ENCODE measurements at regions not wholly inside any gene's neighbourhood (a gene's known extent, or its start where the extent isn't known, plus 50 kb on each side); places are given as distances from the start of the nearest gene placed in this dataset.
"Not testable (repeated sequence)": the region's sequence is repeated elsewhere in the genome, so short reads cannot be mapped to it uniquely, and the experiment has no call there.

- no peak for DNase-seq (ENCODE audit: low spot score)
Measured at GRCh38 chr6:112935402-112936078, 588.4 kb downstream of the RFPL4B start.

DNA sequence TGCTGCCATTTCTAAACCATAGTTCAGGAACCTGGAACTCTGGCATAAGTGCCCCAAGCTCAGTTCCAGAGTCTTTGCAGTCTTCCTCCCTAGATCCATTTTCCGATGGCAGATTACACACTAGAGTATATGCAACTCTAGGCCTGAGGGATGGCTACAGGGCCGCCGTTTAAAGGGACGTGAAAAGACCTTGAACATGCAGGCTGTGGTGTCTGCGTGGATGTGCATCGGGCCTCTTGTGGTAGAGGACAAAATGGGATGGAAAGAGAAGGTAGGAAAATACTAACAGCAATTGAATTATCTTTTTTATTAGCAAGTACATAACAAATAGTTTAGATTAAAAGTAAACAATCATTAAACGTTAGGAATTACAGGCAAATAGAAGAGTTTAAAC, 588.9 kb downstream of the RFPL4B start:
- no peak for DNase-seq (ENCODE audit: low spot score)

DNA sequence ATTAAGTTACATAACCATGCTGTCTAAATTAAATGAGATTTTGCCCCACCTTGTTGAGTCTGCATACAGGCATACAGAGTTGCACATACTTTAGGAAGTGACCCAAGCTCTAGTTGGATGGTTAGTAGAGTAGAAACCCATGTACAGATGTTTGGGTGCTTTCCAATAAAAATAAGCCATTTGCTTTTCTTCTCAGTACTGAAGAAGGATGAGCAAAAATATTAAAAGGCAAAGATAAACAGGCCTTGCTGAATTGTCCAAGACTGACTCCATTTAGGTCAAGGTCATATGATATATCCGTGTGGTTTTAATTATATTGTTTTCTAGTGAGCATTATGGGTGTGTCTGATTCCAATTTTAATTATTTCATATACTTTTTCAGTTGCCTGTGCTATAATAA, 589.4 kb downstream of the RFPL4B start:
- no peak for DNase-seq (ENCODE audit: low spot score)

- DNase-seq (ENCODE audit: low spot score): not testable (repeated sequence)
Measured at GRCh38 chr6:112937690-112938089, 590.6 kb downstream of the RFPL4B start.

- DNase-seq (ENCODE audit: low spot score): no peak
Measured at GRCh38 chr6:112938650-112939049, 591.5 kb downstream of the RFPL4B start.

GRCh38 chr6:112939563-112939962, 592.4 kb downstream of the RFPL4B start:
- no peak for DNase-seq (ENCODE audit: low spot score)

- DNase-seq (ENCODE audit: low spot score): no peak
Measured at GRCh38 chr6:112941613-112942012, 594.5 kb downstream of the RFPL4B start.

DNA sequence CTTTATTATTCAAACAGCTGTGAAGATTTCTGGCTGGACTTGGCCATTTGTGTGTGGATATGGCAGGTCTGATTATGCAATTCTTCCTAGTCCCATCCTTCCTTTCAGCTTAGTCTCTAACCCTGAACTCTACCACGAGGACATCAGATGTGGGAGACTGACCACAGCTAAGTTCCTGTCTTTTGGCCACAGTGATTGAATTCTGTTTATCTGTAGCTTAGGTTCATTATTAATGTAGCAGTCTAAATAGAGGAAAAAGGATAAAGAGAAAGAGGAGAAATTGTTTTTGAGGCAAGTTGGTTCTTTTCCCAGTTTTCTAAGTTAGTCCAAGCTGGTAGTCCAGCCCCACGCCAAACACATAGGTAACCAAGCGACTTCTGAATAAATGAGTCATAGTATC, 598.9 kb downstream of the RFPL4B start:
- DNase-seq (ENCODE audit: low spot score): no peak

GRCh38 chr6:112947507-112947906, 600.4 kb downstream of the RFPL4B start:
- no peak for DNase-seq (ENCODE audit: low spot score)

- no peak for DNase-seq (ENCODE audit: low spot score)
Measured at GRCh38 chr6:112951829-112952228, 604.7 kb downstream of the RFPL4B start.

- DNase-seq (ENCODE audit: low spot score): not testable (repeated sequence)
Measured at GRCh38 chr6:112955743-112956142, 608.6 kb downstream of the RFPL4B start.

DNA sequence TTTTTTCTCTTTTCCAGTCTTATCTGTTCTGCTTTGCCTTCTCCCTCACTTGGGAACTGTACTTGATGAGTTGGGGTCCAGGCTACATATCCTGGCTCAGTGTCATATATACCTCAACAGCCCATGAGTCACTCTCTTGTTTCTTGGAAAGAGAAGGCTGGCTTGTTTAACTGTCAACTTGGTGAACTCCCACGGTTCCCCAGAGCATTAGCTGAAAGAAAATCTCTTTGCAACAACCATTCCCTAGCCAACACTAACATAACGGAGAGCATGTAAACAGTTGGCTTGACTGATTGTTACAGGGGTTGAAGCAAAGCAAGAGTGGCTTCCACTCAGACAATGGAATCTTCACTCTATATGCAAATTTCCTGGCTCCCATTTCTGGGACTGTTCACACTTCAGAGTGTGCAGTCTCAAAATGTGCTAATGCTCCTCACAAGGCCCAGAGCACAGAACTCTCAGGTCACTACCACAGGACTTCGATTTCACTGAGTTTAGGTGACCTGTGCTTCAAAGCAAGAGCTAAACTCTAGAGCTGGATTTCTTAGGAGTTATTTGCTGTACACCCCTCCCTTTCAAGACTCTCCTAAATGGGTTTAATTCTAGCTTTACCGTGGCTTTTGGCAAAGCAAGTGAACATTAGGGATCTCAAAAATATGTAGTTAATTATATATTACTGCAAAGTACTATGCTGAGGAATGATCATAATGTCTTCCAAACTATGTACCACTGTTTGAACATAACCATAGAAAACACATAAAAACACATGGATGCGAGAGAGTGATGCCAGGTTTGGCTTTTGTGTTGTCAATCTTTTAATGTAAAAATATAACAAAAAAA, 609.8 kb downstream of the RFPL4B start:
- peak; percentile 53 for DNase-seq (ENCODE audit: low spot score)

DNA sequence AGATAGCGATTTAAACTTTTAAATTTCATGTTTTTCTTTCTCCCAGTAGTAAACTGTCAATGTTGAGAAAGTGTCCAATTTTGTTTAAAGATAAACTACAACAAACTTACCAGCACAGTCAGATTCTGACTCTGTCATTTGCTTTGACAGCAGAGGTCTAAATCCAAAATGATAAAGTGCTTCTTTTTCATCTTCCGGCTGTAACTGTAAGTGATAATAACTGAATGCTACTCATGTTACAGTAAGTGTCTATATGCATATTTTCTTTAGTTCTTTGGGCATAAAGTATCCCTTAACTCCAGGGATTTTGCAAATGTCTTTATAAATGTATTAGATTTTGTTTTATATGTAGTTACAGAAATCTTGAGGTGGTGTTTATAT, 610.4 kb downstream of the RFPL4B start:
- DNase-seq (ENCODE audit: low spot score): no peak

GRCh38 chr6:112960130-112960529, 613.0 kb downstream of the RFPL4B start:
- DNase-seq (ENCODE audit: low spot score): not testable (repeated sequence)

DNA sequence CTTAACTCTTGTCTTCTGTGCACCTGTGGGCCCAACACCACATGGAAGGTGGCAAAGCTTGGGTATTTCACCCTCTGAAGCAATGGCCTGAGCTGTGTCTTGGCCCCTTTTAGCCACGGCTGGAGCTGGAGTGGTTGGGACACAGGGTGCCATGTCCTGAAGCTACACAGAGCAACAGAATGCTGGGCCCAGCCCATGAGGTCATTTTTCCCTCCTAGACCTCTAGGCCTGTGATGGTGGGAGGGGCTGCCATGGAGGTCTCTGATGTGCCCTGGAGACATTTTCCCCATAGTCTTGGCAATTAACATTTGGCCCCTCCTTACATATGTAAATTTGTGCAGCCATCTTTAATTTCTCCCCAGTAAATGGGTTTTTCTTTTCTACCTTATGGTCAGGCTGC, 620.8 kb downstream of the RFPL4B start:
- no peak for DNase-seq (ENCODE audit: low spot score)

GRCh38 chr6:112971651-112972050, 624.5 kb downstream of the RFPL4B start:
- no peak for DNase-seq (ENCODE audit: low spot score)

DNA sequence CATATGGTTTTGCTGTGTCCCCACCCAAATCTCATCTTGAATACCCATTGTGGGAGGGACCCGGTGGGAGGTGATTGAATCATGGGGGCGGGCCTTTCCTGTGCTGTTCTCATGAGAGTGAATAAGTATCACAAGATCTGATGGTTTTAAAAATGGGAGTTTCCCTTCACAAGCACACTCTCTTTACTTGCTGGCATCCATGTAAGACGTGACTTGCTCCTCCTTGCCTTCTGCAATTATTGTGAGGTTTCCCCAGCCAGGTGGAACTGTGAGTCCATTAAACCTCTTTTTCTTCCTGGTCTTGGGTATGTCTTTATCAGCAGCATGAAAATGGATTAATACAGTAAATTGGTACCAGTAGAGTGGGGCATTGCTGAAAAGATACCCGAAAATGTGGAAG, 627.8 kb downstream of the RFPL4B start:
- not testable (repeated sequence) for DNase-seq (ENCODE audit: low spot score)

- DNase-seq (ENCODE audit: low spot score): not testable (repeated sequence)
Measured at GRCh38 chr6:112976579-112976978, 629.4 kb downstream of the RFPL4B start.

GRCh38 chr6:112979830-112980229, 632.7 kb downstream of the RFPL4B start:
- DNase-seq (ENCODE audit: low spot score): no peak

DNA sequence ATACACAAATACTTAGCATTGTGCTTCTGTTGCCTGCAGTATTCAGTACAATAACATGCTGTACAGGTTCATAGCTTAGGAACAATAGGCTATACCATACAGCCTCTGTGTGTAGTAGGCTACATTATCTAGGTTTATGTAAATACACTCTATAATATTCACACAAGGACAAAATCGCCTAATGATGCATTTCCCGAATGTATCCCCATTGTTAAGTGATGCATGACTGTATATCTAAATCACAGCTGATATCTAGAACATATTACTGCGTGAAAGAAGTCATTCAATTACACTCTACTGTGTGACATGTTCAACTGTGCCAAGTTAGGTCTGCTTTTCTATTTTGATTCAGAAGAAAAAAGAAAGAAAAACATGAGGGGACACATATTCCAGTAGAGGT, 633.5 kb downstream of the RFPL4B start:
- no peak for DNase-seq (ENCODE audit: low spot score)

DNA sequence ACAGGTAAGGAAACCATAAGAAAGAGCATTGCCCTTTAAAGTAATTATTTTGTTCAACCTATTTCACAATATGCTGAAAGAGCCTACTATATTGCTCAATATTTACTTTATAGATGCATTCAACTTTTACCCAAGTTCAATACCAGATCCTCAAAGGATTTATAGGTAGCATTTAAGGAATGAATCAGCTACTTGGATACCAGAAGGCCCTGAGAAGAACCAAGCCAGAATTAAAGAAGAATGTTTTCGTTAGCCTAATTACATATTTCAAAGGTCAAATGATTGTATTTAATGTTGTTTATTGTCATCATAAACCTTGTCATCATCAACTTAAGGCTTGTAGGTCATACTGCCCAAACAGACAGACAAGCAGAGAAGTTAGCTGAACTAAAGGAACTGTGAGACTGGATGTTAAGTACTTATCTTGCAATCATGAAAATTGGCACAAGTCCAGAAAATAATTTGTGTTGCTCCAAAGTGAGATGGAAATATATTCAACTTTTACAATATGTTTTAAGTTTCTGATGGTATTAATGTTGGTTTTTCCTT, 636.7 kb downstream of the RFPL4B start:
- DNase-seq (ENCODE audit: low spot score): no peak

GRCh38 chr6:112984899-112985298, 637.8 kb downstream of the RFPL4B start:
- DNase-seq (ENCODE audit: low spot score): no peak

DNA sequence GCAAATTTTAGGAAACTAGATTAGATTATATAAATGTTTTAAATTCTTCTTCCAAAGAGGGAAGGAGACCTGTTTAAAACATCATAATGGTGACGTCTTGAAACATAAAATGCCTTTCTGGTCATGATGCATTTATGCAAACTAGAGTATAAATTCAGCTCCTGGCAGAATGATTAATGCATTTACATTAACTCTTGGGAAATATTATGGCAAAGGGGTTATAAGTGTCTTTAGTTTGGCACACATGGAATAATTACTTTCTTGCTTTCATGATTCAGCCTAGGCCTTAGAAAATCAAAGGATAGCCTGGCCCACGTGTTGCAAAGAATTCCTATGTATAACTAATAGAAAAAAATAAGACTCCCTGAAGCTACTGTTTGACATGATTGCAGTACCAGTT, 639.2 kb downstream of the RFPL4B start:
- no peak for DNase-seq (ENCODE audit: low spot score)

Measured in hepatic stellate cell (primary cell).